Dedifferentiated amniotic fluid mesenchymal stem cell (primary cell): ENCODE measurements at regions not wholly inside any gene's neighbourhood (a gene's known extent, or its start where the extent isn't known, plus 50 kb on each side); places are given as distances from the start of the nearest gene placed in this dataset.
A peak's percentile ranks its signal among the peaks of the same experiment; 100 is the strongest.

Source experiments
- DNase-seq: peaks from one replicate; pipeline ENCODE4 v3.0.0-alpha.2; 2016; ENCODE audit errors: extremely low spot score

DNA sequence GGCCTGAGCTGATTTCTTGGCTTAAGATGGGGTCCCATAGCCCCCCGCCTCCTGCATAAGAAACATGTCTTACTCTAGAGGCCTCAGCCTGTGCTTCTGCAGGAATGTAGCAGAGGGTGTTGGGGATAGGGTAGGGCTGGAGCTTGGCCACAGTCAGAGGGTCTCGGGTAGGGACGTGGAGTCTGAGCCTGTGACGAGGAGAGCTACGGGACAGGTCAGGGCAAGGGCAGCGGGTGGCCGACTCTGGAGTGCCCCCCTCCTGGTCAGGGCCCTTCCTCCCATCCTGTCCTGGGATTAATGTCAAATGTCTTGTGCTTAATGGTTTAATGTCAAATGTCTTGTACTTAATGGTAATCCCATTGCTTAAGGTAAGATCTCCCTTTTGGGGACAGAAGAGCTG, 130.4 kb downstream of the GLI2 start:
- no peak for DNase-seq

DNA sequence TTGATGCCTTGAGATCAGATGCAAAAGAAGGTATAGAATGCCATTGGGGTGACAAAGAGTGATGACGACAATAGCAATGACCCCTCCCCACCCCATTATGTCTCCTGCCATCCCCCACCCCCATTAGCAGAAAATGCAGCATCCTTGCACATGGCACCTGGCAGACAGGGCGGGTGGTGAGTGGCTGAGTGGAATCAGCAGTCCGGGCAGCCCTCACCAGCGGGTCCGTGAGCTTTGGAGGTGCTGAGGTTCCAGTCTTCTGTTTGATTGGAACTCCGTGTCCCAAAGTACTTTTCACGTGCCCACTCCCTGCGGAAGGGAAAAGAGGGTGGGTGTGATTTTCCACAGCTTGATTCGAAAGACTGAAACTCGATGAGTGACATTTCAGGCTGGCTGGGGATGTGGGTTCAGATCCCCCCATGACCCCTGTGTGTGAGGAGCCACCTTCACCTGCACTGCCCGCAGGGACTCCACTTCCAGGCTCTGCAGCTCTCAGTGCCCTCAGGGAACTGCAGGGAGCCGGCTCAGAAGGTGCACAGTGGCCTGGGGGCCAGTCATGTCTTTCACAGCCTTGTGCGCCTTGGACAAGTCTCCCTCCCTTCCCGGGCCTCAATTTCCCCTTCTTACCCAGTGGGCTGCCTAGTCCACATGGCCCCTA, 130.9 kb downstream of the GLI2 start:
- DNase-seq: no peak

GRCh38 chr2:120867290-120868241, 131.9 kb downstream of the GLI2 start:
- peak; percentile 72 for DNase-seq

DNA sequence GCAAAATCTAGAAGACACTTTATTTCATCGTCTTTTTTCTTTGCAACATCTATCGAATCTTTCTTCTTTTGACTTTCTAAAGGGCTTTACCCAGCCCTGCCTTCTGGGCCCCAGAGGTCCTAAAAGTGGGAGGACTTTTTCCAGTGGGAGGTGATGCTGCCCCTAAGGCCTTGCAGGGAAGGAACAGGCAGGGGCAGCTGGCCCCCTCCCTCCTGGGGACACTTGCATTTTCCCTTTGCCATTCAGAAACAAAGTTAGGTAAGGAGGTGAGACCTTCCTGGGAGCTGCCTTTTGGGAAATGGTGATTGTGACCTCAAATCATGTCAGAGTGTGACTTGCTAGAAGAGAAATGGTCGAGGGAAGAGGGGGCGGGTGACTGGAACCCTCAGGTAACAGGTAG, 132.7 kb downstream of the GLI2 start:
- no peak for DNase-seq

DNA sequence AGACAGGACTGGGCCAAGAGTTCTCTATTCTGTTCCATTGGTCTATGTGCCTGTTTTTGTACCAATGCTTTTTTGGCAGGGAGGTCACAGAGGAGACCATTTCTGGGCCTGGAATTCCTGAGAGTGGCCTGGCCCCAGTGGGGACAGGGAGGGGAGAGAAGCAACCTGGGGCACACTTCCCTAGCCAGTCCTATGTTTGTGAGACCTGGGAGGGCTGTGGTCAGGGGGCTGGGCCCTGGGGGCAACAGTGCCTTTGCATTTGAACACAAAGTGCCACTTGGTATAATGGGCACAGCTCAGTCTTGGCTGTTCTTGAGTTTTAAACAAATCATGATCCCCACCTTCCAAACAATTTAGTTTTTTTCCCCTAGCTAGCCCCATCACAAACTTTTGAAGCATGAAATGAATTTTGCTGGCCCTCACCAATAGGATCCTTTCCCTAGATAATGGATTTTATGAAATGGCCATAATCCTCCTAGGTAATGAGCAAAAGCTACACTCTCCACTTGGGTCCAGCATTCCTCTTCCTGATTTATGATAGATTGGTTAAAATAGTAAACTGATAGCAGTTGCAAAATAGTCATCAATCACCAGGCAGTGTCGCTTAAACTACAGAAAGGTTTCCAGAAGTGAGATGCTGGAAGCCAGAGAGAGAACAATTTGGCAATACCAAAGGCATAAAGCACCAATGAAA, 133.5 kb downstream of the GLI2 start:
- DNase-seq: no peak

DNA sequence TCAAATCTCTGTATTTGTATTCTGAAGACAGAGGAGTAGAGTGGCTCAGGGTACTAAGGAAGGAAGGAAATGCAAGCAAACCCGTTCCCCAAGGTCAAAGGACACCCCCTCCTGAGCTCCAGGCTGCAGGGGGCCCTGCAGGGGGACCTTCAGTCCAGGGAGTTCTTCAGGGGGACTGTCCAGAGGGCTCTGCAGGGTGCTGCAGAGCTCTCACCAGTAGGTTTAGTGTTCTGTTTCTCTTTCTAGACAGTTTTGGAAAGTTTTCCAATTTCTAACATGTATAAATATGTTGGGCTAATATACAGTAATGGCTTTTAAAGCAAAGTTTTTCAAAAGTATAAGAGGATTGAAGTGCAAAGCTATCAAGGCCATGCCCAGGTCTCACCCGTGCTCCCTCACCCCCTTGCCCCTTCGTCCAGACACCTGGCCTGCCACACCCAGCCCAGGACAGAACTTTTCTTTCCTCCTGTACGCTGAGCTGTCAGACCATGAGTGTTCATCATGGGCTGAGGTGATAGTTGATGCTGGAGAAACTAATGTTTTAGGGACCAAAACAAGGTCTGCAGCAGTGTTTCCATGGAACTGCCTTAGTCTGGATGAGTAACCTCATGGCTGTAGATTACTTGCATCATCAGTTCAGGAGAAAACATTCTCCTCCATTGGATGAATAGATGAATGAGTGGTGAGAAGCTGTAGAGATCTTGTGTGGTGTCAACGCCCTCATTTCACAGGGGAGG, 134.2 kb downstream of the GLI2 start:
- no peak for DNase-seq

- DNase-seq: no peak
These were observed 134.8 kb downstream of the GLI2 start for GRCh38 chr2:120870467-120870788.

GRCh38 chr2:120871016-120871635, 135.5 kb downstream of the GLI2 start:
- no peak for DNase-seq

DNA sequence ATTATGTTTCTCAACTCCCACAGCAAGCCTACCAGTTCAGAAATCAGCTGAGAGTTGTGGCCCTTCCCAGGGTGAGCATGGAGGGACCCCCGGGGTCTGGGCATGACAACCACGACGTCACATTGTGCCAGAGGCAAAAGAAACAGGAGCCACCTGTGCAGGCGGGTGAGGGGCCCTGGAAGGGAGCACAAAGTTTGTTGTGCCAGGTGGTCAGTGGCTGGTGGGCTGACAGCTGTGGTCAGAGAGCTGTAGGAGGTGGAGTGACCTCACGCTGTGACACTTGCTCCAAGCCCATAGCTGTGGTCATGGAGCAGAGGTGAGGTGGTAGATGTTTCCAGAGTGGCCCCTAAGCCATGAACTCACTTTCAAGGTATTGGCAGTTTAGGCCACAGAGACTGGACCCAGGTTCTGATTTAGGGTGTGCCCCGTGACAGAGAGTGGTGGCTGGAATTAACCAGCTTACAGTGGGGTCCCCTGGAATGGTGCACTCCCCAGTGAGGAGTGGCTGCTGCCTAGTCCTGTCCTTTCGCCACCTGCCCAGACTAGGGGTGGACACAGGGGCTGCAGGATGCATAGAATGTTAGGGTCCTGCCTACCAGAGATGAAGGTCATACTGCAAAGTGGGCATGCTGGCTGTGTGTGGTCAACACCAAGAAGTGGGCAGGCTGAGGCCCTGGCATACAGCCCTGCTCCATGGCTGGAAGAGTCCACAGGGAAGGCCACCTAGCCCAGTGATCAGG, 136.4 kb downstream of the GLI2 start:
- no peak for DNase-seq

- no peak for DNase-seq
These were observed 138.6 kb downstream of the GLI2 start for GRCh38 chr2:120873958-120874887.

- DNase-seq: no peak
These were observed 139.2 kb downstream of the GLI2 start for GRCh38 chr2:120874888-120875275.

GRCh38 chr2:120875431-120875830, 139.8 kb downstream of the GLI2 start:
- DNase-seq: no peak

DNA sequence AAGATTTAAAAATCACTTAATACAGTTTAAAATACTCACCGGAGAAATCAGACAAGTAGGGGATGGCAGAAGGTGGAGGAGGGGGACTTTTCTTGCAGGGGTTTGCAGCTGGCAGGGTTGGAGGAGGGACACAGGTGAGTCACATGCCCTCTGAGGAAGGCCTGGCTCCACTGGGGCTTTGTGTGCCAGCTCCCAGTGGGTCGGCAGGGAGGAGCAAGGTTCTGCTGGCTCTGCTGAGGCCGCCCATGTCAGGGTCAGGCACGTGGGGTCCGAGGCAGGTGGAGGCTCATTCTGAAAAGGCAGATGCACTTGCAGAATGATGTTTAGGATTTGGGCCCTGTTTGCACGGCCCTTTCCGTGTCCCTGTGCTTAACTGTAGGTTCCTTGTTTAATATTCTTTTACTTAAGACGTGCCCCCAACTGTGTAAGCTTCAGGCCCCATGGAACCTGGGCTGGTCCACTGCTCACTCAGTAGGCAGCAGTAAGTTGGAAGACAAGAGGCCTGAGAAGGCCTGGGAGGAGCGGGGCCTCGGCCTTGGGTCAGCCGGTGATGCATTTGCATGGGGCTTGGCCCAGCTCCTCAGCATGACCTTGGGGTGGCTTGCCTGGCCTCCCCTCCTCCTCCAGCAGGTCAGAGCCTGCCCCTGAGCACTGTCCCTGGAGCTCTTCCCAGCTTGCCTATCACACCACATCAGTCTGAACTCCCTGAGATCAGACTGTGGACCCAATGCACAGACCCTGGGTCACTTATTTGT, 141.0 kb downstream of the GLI2 start:
- DNase-seq: no peak

GRCh38 chr2:120877409-120877808, 141.7 kb downstream of the GLI2 start:
- DNase-seq: no peak

GRCh38 chr2:120878970-120879369, 143.3 kb downstream of the GLI2 start:
- no peak for DNase-seq

DNA sequence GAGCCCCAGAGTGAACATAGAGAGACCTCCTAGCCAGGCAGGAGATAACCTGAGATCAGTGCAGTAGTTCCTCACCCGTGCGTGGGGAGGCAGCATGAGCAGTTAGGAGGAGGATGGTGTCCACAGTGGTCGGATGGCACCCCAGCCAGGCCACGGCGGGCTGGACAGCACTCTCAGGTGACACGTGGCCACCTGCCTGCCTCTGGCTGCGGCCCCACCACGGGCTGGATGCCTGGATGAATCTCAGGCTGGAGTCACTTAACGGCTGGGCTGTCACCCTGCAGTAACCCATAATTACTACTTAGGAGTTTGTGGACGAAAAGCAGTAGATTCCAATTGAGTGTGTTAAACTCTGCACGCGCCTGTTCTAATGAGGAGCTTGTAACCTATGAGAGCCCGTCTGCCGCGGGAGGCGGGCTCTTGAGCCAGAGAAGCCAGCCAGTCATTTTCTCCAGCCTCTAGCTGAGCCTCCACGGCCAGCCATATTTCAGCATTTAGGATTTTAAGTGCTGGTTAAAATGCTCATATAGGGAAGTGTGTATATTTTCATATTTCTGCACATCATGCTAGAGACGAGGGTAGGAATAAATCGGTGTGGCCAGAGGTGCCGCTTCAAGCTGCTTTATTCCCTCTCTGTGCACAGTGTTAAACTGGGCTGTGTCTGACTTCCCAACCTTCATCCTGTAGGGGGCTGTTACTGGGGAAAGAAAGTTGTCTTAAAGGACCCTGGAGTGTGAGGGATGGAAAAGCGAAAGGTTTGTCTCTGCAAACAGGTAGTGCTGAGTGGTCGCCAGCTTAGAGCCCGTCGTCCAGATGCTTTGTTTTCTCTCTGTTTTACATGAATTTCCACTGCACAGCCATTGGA, 144.0 kb downstream of the GLI2 start:
- DNase-seq: no peak

DNA sequence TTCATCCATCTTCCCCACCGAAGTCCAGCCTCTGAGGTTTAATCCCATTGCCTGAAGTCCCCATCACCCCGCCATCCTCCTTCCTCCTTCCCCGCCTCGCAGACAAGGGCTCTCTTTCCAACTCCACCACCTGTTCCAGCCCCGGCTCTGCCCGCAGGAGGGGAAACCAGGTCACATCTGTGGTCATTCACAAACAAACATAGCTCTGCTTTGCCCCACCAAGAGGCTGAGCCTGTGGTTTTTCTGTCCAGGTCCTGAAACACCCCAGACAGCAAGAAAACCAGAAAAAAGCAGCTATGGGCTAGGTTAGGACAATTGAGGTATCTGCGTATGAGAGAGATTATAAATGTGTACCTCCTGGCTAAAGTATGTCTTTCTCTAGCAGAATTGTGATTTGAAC, 144.7 kb downstream of the GLI2 start:
- DNase-seq: no peak
